ENCODE measurements at regions not wholly inside any gene's neighbourhood (a gene's known extent, or its start where the extent isn't known, plus 50 kb on each side); places are given as distances from the start of the nearest gene placed in this dataset.

GRCh38 chr20:52261792-52262191 lies 70.2 kb upstream of the ZFP64 start:
- H3K4me3 ChIP-seq (ENCODE audit: low read depth, low read length), result no peak overlapping the region
- no peak for DNase-seq (ENCODE audit: low read depth)
- TF ChIP-seq CTCF (IDR thresholded peaks at IDR 0.05; ENCODE audit: insufficient read depth, low read length), result no peak

- H3K4me3 ChIP-seq (ENCODE audit: low read depth, low read length), result no peak overlapping the region
- no peak for DNase-seq (ENCODE audit: low read depth)
- TF ChIP-seq CTCF (IDR thresholded peaks at IDR 0.05; ENCODE audit: insufficient read depth, low read length), result no peak
Measured at GRCh38 chr20:52259295-52259694, 67.7 kb upstream of the ZFP64 start.

DNA sequence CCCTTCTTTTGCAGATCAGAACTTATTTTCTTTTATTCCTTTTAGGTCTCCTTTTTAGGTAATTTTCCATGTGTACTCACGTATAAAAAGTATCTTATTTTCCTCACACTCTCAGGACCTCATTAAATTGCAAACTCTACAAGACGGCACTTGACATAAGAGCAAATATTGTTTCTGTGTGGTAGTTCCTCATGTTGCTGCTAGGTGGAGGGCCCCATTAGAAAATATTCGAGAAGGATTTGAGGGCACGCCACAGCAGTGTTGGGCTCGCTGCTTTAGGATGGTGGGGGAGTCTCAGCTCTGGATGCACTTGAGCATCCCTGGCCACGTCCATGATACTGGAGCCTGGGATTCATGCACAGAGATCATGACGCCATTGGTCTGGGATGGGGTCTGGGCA lies 64.9 kb upstream of the ZFP64 start:
- DNase-seq (ENCODE audit: low read depth), result no peak
- no peak for TF ChIP-seq CTCF (IDR thresholded peaks at IDR 0.05; ENCODE audit: insufficient read depth, low read length)
- no peak overlapping the region for H3K4me3 ChIP-seq (ENCODE audit: low read depth, low read length)

DNA sequence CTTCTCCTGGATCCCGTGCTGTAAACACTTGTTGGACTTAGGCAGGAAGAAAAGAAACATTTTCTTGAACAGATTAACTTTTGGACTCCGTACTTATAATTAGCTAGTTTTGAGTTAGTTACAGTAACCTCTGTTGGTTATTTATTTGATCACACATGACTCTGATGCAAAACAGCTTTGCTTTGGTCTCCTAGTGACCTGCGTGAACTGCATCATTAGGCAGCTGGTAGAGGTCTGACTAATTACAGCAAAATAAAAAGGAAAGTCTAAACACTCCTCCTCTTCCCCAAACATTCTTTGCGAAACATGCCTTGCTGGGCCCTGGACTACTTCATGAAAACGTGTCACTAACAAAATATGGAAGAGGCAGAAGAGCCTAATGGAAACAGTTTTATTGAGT lies 61.1 kb upstream of the ZFP64 start:
- no peak for DNase-seq (ENCODE audit: low read depth)
- no peak for TF ChIP-seq CTCF (IDR thresholded peaks at IDR 0.05; ENCODE audit: insufficient read depth, low read length)
- H3K4me3 ChIP-seq (ENCODE audit: low read depth, low read length), result no peak overlapping the region

GRCh38 chr20:52251827-52252226 lies 60.2 kb upstream of the ZFP64 start:
- H3K4me3 ChIP-seq (ENCODE audit: low read depth, low read length), result no peak overlapping the region
- TF ChIP-seq CTCF (IDR thresholded peaks at IDR 0.05; ENCODE audit: insufficient read depth, low read length), result no peak
- no peak for DNase-seq (ENCODE audit: low read depth)

GRCh38 chr20:52251136-52251700 lies 59.6 kb upstream of the ZFP64 start:
- no peak for TF ChIP-seq CTCF (IDR thresholded peaks at IDR 0.05; ENCODE audit: insufficient read depth, low read length)
- no peak overlapping the region for H3K4me3 ChIP-seq (ENCODE audit: low read depth, low read length)
- no peak for DNase-seq (ENCODE audit: low read depth)

GRCh38 chr20:52247548-52247947 lies 56.0 kb upstream of the ZFP64 start:
- DNase-seq (ENCODE audit: low read depth), result no peak
- TF ChIP-seq CTCF (IDR thresholded peaks at IDR 0.05; ENCODE audit: insufficient read depth, low read length), result no peak
- no peak overlapping the region for H3K4me3 ChIP-seq (ENCODE audit: low read depth, low read length)
